ENCODE measurements at regions not wholly inside any gene's neighbourhood (a gene's known extent, or its start where the extent isn't known, plus 50 kb on each side); places are given as distances from the start of the nearest gene placed in this dataset.

DNA sequence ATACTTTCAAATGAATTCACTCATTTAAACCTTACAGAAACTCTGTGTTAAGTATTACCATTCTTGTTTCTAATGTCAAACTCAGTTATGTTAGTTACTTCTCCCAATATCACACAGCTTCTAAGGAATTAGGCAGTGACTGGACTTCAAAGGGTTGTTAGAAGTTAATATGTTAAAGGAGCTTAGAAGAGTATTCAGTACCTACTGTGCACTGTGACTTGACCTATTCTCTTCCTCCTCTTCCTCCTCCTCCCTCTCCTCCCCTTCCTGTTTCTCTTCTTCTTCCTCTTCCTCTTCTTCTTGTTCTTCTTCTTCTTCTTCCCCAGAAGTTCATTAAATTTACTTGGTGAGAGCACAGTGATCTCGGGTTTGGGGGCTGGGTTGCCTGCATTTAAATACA lies 325.6 kb upstream of the SLC35B3 start:
- DNase-seq = no peak

GRCh38 chr6:8758412-8758811 lies 323.1 kb upstream of the SLC35B3 start:
- DNase-seq = no peak

DNA sequence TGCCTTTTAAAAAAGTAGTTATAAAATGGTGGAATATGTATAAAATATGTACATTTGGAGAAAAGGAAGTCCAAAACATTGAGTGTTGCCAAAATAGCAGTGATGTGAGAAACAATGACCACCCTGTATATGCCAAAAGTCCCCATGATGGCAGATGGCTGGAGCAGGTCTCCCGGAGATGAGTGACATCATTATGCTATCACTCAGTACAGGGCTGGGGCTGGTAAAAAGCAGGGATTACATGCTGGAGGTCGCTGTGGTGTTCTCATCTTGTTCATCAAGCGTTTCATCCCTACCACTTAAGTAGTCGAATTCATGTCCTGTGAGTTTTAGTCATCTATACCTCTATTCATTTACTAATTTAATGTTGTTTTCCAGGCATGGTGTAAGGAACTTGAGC lies 315.3 kb upstream of the SLC35B3 start:
- no peak for DNase-seq

DNA sequence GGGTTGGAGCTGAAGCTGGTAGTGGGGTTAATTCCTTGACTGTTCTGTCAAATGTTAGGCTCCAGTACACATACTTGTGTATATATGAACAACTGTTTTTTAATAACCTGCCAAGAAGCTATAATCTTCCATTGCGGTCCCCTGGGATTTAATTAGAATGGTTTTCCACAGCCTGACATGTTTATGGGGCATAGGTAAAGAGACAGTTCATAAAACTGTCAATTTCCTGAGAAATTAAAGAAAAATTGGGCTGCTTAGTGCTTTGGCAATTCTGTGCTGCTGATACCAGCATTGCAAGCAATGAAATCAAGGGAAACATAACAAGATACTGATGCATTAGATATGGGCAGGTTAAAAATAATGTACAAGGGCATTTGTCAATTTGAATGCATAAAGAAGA lies 314.1 kb upstream of the SLC35B3 start:
- no peak for DNase-seq

GRCh38 chr6:8743170-8743745 lies 307.9 kb upstream of the SLC35B3 start:
- no peak for DNase-seq

DNA sequence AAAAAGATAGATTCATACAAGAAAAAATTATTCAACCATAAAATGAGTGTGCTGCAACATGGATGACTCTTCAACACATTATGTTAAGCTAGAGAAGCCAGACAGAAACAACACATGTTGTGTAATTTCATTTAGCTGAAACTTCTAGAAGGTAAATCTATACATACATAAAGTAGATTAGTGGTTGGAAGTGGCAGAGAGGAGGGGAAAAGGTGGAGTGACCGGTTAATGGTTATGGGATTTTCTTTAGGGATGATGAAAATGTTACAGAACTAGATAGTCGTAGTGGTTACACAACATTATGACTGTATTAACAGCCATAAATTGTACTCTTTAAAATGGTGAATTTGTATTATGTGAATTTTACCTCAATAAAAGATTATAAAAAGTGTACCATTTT lies 304.1 kb upstream of the SLC35B3 start:
- no peak for DNase-seq

DNA sequence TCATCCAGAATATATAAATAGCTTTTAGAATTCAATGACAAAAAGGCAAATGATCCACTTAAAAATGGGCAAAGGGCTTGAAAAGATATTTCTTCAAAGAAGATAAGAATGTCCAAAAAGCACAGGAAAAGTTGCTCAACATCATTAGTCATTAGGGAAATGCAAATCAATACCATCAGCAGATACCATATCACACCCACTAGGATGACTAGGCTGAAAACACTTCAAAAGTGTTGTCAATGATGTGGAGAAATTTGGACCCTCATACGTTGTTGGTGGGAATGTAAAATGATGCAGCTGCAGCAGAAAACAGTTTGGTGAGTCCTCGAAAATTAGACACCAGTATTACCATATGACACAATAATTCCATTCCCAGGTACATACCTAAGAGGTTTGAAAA lies 303.6 kb upstream of the SLC35B3 start:
- no peak for DNase-seq

DNA sequence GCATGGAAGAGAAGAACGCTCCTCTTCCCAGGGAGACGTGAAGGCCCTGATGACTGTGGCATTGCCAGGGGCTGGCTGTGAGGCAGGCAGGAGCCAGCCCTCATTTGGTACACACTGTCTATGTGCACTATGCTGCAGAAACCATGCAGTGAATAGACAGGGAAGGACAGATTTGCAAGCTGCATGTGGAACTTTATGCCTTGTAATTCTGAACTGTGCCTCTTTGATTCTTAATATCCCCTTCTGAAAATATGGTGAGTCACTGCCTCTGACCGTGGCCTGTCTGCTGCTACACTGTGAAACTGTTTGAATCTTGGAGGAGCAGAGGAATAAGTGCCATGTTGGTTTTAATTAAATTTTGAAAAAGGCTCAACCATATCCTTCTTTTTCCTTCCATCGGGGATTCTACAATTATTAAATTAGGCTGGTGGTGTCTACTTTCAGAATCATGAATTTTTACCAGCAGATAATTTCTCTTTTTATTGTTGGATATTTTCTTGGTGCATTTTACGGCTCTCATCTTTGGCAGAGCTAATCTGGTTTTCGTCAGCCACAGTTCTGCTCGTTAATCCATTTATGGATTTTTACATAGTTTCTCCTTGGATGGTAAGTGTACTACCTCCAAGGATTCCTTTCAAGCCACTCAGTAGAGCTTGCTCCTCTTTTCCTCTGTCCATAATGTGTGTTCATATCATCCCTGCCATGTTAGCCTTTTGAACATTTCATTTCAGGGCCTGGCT lies 301.0 kb upstream of the SLC35B3 start:
- no peak for DNase-seq

DNA sequence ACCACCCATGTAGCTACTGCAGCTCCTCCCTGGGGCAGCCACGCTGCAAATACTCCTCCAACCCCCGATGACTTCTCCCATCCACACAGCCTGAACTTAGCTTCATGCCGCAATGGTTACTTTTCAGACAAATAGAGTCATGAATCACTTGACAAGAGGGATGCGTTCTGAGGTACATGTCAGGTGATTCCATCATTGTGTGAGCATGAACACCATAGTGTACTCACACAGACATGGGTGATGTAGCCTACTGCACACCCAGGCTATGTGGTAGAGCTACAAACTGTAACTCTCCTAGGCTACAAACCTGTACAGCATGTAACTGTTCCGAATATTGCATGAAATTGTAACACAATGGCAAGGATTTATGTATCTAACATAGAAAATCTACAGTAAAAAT lies 298.5 kb upstream of the SLC35B3 start:
- no peak for DNase-seq

GRCh38 chr6:8731874-8732273 lies 296.5 kb upstream of the SLC35B3 start:
- no peak for DNase-seq

DNA sequence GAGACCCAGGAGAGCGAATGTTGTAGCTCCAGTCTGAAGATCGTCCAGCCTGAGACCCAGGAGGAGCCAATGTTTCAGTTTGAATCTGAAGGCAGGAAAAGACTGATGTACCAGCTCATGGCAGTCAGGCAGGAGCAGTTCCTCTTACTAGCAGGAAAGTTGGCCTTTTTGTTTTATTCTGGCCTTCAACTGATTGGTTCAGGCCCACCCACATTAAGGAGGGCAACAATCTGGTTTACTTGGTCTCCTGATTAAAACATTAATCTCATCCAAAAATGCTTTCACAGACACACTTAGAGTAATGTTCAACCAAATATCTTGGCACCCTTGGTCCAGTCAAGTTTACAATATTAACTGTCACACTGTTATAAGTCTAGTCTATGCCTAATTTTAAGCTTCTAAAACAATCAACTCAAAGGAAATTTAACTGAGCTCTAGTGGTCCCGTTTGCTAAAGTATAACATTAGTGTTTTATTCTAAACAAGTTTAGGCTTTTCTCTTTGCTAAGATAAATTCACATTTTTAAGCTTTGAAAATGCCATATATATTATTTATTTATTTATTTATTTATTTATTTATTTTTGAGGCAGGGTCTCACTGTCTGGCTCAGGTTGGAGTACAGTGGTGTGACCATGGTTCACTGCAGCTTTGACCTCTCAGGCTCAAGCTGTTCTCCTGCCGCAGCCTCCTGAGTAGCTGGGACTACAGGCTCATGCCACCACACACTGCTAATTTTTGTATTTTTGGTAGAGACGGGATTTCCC lies 275.5 kb upstream of the SLC35B3 start:
- DNase-seq = no peak

- DNase-seq = no peak
Observed at GRCh38 chr6:8707956-8708772, 272.8 kb upstream of the SLC35B3 start.

GRCh38 chr6:8707369-8707768 lies 272.0 kb upstream of the SLC35B3 start:
- no peak for DNase-seq

GRCh38 chr6:8705435-8706020 lies 270.2 kb upstream of the SLC35B3 start:
- DNase-seq = no peak

DNA sequence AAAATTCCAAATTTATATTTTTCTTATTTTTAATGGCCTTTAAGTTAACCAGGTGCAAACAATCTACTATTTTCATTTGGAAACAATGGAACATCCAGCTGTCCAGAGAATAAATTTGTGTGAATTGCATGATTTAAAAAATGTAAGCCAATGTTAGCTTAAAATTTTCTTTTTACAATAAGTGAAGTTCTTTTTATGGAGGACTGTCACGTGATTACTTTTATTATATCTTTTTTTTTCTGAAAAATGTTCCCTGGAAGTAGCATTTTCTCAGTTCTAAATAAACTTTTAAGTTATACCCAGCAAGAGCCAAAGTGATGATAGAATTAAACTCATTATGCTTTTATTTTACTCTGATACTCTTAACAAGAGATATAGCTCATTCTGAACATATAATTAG lies 267.7 kb upstream of the SLC35B3 start:
- DNase-seq = no peak

DNA sequence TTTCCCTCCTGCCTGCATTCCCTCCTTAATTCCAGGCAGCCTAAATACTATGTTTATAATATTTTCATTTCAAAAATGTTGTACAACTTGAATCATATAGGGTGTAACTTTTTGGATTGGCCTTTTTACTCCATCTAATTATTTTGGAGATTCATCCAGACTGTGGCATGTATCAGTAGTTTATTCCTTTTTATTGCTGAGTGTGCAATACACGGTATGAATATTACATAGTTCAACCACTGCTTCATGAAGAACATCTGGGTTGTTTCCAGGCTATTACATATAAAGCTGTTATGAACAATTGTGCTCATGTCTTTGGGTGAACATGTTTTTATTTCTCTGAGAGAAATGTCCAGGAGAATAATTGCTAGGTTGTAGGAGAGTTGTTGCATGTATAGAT lies 253.5 kb upstream of the SLC35B3 start:
- no peak for DNase-seq

- DNase-seq = no peak
Observed at GRCh38 chr6:8686077-8686476, 250.7 kb upstream of the SLC35B3 start.

DNA sequence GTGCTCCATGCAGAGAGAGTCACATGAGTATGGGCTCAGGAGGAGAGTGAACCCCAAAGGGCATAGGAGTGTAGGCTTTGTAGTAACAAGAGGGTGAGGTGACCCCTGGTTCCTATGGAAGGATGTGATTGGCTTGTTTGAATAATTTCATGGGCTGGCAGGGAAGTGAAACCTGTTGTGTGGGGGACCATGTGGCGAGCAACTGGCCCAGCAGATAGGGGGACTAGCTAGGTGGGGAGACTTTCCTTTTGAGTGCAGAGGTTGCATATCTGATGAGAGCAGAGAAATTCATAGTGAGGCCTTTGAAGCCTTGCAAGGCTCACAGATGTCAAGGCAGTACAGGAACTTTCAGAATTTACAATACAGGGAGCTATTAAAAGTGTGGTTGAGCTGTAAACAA lies 247.9 kb upstream of the SLC35B3 start:
- no peak for DNase-seq

- no peak for DNase-seq
Observed at GRCh38 chr6:8679823-8680222, 244.5 kb upstream of the SLC35B3 start.

DNA sequence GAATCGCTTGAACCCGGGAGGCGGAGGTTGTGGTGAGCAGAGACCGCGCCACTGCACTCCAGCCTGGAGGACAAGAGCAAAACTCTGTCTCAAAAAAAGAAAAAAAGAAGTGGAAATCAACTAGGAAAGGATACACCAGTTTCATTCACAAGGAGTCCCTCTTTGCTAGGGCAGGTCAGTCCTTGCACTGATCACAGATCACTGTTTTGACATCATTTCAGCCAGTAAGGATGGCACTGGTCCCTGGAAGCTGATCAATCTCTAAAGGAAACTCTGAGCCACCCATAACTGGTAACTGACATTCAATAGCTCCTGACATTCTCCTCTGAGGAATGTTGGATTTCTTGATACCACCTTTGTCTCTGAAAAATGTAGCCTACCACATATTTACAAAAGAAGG lies 243.1 kb upstream of the SLC35B3 start:
- DNase-seq = no peak

DNA sequence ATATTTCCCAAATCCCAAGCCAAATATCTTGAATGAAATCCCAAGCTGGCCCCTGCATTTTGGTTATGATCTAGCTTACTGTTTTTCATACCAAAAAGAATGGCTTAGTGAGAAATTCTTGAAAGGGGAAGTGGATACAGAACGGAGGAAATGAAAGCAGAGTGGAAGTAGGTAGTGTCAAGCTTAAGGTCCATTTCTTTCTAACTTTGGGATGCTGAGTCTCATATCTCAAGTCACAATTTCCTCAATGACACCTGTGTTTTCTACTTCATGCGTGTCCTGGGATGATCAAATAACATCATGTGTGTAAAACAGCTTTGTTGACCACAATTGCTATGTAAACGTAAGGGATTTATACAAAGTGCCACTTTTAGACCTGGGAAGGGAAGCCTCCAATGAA lies 238.8 kb upstream of the SLC35B3 start:
- no peak for DNase-seq

DNA sequence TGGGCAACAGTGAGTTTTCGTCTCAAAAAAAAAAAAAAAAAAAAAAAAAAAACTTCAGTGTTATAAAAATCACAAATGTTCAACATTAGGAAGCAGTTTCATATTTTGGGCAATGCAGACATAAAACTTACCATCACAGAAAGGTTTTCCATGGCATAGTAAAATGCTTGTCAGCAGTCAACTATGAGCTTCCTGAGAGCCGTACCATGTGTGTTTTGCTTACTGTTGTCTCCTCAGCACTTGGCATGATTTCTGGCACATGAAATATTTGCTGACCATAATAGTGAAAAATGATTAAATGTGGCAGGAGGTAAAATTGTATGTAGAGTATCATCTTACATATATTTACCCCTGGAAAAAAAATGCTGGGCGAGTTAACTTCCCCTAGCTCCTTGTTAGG lies 237.5 kb upstream of the SLC35B3 start:
- no peak for DNase-seq

DNA sequence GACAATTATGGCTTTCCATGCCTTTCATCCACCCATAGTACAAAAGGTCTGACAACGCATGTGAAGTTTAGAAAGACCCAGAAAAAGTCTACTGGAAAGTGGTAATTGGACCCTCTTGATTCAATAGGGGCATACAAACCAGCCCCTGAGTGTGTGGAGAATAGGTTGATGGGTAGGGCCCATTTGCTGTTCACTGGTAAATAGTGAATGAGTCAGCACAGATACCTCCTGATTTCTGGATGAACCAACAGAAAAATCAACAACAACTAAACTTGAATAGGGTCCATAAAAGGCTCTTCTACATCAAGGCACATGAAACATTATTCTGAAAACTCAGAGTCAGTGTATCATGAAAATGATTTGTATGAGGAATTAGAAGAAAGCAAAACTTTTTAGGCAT lies 235.4 kb upstream of the SLC35B3 start:
- DNase-seq = no peak
